Erythroblast (primary cell): ENCODE measurements at regions not wholly inside any gene's neighbourhood (a gene's known extent, or its start where the extent isn't known, plus 50 kb on each side); places are given as distances from the start of the nearest gene placed in this dataset.

Source experiments
- GATA1 ChIP-seq: IDR thresholded peaks from 2 replicates; pipeline ENCODE4 v1.6.1; 2011; ENCODE audit warnings: low read depth, mild to moderate bottlenecking, control low read depth, low read length, moderate library complexity
- POLR2A ChIP-seq: IDR thresholded peaks from 2 replicates; pipeline ENCODE4 v1.6.1; 2011; ENCODE audit warnings: mild to moderate bottlenecking, low read length

GRCh38 chr5:10859393-10860195, 98.6 kb upstream of the DAP start:
- TF ChIP-seq POLR2A (no peak), GATA1 (no peak)
